Epithelial cell of esophagus (primary cell): ENCODE measurements at regions not wholly inside any gene's neighbourhood (a gene's known extent, or its start where the extent isn't known, plus 50 kb on each side); places are given as distances from the start of the nearest gene placed in this dataset.

Experiments used
- DNase-seq: peaks from one replicate; pipeline ENCODE4 v3.0.0; 2010; ENCODE audit warnings: low read depth
- H3K4me3 ChIP-seq: 2 replicates; pipeline ENCODE4 v1.5.1; 2011; ENCODE audit warnings: mild to moderate bottlenecking, low read length, control low read depth
- CTCF ChIP-seq: IDR thresholded peaks from 2 replicates; pipeline ENCODE4 v1.5.1; 2011; ENCODE audit warnings: low read depth, mild to moderate bottlenecking, low read length, control low read depth, inconsistent platforms; ENCODE audit not compliant: insufficient read depth; ENCODE audit errors: missing control alignments

- no peak for TF ChIP-seq CTCF
- DNase-seq: no peak
- H3K4me3 ChIP-seq: no peak overlapping the region
Measured at GRCh38 chr16:73159296-73159695, 111.4 kb upstream of the ZFHX3 start.

- no peak for TF ChIP-seq CTCF
- H3K4me3 ChIP-seq: no peak overlapping the region
- no peak for DNase-seq
Measured at GRCh38 chr16:73157861-73158260, 109.9 kb upstream of the ZFHX3 start.

- H3K4me3 ChIP-seq: no peak overlapping the region
- DNase-seq: no peak
- no peak for TF ChIP-seq CTCF
Measured at GRCh38 chr16:73154063-73154870, 106.3 kb upstream of the ZFHX3 start.

GRCh38 chr16:73152386-73153125 is 104.6 kb upstream of the ZFHX3 start:
- no peak for DNase-seq
- TF ChIP-seq CTCF: no peak

GRCh38 chr16:73151941-73152340 is 104.0 kb upstream of the ZFHX3 start:
- TF ChIP-seq CTCF: no peak
- no peak for DNase-seq
- H3K4me3 ChIP-seq: no peak overlapping the region

More at GRCh38 chr16:73152386-73153125, 104.6 kb upstream of the ZFHX3 start:
- H3K4me3 ChIP-seq: no peak overlapping the region

GRCh38 chr16:73151225-73151624 is 103.3 kb upstream of the ZFHX3 start:
- H3K4me3 ChIP-seq: no peak overlapping the region
- no peak for DNase-seq
- no peak for TF ChIP-seq CTCF
